COLO829 (cell line): ENCODE measurements at regions not wholly inside any gene's neighbourhood (a gene's known extent, or its start where the extent isn't known, plus 50 kb on each side); places are given as distances from the start of the nearest gene placed in this dataset.
"Not testable (repeated sequence)": the region's sequence is repeated elsewhere in the genome, so short reads cannot be mapped to it uniquely, and the experiment has no call there.

Source experiments
- DNase-seq: peaks from one replicate; pipeline ENCODE4 v3.0.0; 2012; ENCODE audit warnings: low spot score

DNA sequence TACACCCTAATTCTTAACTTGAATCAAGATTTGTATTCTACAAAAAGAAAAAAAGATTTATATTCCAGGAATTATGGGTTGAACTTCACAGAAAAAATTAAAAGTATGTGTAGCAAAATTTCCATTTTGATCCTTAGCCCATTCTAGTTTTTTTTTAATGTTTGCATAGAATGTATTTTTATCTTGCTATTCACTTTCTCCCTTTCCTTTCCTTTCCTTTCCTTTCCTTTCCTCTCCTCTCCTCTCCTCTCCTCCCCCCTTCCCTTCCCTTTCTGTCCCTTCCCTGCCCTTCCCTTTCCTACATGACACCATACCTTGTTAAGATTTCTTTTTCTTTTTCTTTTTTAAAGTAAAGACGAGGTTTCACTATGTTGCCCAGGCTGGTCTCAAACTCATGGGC, 542.5 kb upstream of the PTGER4 start:
- DNase-seq, result no peak

DNA sequence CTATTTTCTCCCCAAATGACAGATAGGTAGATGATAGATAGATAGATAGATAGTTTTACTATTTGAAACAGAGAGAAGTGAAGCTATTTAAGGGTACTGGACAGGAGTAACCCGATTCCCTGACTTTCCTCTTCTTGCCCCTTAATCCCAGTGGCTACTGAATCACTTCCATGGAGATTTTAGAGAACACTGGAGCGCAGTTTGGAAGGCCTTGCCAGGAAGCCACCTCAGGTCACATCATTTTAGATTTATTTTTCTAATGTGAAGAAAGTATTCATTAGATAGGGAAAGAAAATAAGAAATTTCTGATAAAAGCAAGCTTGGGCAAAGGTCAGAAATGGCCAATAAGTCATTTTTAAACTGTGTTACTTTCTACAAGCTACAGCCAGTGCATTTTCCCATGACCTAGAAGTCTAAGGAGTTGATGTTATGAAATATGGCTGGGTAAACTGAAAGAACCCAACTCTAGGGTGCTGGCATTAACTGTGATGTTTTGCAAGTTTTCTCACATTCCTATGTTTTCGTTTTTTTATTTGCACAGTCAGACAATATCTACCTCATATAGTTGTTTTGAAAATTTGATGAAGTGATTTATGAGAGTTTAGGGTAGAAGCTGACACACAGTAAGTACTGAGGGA, 544.7 kb upstream of the PTGER4 start:
- no peak for DNase-seq

DNA sequence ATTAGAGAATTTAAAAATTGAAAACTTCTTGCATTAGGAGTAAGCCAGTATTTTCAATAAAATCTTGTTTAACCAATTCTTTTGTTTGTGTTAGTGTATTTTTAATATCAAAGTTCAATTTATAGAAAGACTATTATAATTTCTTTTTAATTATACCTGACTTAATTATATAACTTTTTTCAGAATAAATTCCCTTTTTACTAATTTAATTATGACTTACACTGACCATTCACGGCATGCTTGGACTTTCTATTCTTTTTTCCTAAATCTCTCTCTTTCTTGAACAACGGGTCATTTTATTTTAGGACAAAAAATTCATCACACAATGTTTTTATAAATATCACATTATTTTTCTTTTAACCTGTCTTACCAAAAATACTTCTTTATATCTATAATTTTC, 555.3 kb upstream of the PTGER4 start:
- DNase-seq, result no peak

DNA sequence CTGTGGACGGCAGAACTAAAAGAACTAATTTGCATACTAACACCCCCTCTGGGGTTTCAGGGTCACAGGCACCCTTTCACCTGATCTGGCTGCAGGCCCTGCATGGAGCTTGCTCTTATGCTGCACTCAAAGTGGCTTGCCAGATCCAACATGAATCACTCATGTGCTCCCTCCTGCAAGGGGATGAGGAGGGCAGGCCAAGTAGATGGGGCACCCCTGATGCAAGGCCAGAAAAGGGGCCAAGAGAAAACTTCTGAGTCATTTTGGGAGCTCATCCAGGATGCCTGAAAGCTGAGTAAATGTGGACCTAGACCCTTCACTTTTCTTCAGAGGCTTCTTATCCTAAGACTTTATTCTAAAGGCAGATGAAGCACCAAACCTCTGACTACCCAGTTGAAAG, 558.5 kb upstream of the PTGER4 start:
- no peak for DNase-seq

DNA sequence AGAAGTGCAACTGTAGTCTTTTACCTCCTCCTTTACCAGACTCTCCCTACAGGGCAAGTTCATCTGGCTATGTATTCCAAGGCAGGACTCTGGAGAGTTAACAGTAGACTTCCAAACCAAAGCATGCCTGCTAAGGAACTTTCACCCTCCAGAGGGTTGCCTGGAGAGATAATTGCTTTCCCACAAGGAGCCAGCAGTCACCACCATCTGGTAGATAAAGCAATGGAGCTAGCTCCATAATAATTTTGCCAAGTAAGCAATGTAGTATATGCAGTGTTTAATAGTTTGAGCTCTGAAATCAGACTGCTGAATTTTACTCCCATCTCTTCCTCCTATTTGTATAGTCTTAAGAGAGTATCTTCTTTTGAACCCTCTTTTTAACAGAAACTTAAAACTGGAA, 566.8 kb upstream of the PTGER4 start:
- no peak for DNase-seq

DNA sequence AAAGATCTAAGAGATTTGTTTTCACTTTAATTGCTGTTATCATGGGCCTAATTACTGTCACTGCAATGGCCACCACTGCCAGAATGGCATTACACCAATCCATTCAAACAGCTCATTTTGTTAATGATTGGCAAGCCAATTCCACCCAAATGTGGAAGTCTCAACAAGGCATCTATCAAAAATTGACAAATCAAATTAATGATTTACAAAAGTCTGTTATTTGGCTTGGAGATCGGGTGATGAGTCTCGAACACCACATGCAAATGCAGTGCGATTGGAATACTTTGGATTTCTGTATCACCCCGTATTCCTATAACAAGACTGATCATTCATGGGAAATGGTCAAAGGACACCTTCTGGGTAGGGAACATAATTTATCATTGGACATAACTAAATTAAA, 568.7 kb upstream of the PTGER4 start:
- not testable (repeated sequence) for DNase-seq

DNA sequence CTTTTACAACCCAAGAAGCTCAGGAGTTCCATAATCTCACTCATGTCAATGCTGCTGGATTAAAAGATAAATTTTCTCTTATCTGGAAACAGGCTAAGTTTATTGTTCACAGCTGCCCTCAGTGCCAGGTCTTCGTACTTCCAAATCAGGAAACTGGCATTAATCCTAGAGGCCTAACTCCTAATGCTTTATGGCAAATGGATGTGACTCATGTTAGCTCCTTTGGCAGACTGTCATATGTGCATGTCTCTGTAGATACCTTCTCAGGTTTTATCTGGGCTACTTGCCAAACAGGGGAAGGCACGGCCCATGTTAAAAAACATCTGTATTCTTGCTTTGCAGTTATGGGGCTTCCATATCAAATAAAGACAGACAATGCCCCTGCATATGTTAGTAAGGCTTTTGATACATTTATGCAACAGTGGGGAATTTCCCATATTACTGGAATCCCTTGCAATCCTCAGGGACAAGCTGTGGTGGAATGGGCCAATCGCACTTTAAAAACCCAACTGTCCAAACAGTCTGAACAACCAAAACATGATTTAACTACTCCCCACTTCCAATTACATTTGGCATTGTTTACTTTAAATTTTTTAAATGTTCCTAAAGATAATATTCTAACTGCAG, 570.8 kb upstream of the PTGER4 start:
- DNase-seq, result not testable (repeated sequence)

DNA sequence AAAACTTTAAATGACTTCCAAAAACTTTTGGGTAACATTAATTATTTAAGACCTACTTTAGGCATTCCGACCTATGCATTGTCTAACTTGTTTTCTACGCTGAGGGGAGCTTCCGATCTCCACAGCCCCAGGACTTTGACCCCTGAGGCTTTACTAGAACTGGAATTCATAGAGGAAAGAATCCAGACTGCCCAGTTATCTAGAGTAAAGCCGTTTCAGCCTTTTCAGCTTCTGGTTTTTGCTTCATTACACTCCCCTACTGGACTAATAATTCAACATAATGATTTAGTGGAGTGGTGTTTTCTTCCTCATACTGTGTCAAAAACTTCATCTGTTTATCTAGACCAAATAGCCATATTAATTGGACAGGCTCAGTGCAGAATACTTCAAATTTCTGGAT, 571.9 kb upstream of the PTGER4 start:
- DNase-seq, result not testable (repeated sequence)

DNA sequence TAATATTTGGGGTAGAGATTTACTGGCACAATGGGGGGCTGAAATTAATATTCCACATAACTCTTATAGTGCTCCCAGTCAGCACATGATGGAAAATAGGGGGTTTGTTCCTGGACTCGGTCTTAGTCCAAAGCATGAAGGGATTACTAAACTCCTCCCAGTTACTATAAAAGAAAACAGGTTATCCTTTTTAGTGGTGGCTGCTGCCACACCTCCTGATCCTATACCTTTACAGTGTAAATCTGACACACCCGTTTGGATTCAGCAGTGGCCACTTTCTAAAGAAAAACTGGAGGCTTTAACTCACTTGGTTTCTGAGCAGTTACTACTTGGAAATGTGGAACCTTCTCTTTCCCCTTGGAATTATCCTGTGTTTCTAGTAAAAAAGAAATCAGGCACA, 572.9 kb upstream of the PTGER4 start:
- DNase-seq, result no peak

DNA sequence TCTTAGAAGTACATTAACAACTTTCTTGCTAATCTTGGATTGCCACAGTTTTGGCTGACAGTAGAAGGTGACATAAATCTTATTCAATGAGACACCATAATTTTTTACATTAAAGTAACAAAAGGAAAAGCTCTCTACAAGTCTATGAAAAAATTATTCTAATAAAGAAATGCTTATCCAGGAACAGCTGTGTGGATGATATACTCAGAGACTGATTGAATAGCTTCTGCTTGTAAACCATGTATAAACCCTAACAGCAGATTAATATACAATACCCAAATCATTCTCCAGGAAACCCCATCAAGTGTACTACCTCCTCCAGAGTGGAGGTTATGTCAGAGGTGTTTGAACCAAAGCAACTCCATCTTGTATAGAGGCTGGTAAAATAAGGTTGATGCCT, 581.4 kb upstream of the PTGER4 start:
- DNase-seq, result no peak

DNA sequence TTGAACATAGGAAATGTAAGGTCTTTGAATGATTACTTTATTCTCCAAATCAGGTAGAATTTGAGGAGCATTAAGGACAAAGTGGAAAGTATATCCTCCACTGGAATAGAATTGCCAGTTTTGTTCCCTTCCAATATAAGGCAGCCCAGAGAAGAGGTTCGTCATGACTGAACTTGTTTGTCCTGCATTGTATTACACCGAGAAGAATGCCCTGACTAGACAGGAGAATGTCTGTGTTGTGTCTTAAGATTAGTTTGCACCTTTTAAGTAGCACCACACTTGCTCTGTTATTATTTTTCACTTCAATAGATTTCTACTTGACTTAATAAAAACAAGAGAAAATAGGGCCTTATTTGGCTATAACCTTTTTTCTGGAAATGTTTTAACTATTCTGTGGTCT, 586.2 kb upstream of the PTGER4 start:
- no peak for DNase-seq

DNA sequence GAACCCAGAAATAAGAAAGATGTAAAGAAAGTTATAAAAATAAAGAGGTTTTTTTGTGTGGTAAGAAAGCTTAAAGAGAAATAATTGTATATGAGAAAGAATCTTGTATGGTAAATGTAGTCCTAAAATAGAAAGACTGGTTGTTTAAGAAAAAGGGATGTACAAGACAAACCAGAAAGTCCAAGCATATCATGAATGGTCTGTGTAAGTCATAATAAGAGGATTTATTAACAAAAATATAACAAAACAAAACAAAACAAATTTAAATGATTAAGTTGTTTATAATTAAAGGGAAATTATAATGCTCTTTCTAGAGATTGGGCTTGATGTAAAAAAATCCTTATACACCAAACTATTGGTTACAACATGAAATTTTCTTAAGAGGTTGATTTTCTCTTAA, 590.4 kb upstream of the PTGER4 start:
- DNase-seq, result no peak

DNA sequence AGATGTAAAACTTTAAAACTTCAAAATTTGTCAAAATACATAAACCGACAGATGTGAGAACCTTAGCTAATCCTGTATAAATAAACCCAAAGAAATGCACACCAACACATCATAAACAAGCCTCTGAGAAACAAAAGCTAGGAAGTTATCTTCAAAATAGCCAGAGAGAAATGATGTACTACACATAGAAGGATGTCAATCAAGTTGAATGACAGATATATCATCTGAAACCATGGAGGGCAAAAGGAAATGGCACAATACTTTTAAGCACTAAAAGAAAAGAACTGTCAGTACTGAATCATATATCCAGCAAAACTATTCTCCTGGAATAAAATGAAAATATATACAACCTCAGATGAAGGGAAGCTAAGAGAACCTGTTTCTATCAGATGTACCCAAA, 595.1 kb upstream of the PTGER4 start:
- DNase-seq, result no peak

DNA sequence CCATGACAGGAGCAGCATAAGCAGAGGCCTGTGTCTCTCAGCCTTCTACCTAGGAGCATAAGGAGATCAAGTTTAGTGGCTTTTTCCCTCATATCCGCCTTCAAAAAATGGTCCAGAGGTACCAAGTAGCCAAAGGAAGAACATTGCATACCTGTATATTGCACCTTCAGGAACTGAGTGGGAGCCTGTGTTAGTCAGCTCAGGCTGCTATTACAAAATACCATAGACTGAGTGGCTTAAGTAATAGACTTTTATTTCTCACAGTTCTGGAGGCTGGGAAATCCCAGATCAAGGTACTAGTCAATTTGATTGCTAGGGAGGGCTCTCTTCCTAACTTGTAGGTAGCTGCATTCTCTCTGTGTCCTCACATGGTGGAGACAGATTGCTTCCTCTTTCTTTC, 597.4 kb upstream of the PTGER4 start:
- no peak for DNase-seq

DNA sequence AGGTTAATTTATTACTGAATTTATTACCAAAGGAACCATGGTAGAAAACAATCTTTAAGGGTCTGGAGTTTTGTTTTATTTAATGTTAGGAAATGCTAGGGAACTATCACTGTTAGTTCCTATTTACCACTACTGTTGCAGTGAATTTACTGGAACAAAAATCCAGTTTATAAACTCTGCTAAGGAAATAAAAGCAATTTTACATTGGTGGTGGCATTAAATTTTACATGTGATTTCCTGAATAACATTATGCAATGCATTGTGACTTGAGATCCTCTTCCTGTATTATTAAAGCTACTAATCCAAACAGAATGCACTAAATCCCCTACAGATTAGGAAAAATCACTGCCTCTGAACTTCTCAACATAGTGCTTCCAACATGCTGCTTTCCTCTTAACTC, 599.5 kb upstream of the PTGER4 start:
- DNase-seq, result no peak

DNA sequence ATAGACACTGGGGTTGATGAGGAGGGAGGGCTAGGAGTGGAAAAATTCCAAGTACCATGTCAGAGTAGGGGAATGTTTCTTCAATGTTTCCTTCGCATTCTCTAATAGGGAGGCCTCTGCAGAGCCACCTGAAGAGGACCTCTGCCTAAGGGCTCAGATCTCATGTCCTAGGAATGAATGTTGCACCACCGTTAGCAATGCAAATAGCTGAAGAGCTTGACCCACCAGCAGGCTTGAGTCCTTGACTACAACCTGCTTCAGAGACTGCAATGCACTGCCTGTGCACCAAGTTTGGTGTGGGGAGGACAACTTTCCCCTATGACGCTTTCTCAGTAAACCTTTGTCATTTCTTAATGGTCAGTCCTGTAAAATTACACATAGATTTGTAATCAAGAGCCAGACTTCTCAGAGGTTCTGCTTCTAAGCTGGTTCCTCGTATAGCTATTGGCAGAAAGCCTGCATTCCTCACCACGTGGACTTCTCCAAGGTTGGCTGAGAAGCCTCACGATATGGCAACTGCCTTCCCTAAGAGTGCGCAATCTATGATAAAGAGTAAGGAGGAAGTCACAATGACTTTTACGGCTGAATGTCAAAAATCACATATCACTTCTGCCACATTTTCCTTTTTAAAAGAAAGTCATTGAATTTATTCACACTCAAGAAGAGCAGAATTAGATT, 600.7 kb upstream of the PTGER4 start:
- no peak for DNase-seq

DNA sequence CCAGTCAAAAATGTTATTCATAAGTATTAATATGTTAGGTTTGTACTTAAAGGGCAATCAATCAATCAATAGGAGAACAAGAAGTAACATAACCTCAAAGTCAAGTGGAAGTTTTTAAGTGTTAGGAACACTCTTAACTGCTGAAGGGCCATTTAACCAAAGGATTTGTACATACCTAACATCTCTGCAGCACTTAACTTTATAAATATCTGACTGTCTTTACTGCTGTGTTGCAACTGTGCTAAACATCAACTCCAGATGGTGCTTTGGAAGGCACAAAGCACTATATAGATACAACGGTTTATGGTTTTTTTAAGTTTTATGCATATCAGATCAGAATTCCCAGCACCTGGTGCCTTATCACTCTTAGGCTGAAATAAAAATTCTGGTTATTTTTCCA, 604.9 kb upstream of the PTGER4 start:
- no peak for DNase-seq

DNA sequence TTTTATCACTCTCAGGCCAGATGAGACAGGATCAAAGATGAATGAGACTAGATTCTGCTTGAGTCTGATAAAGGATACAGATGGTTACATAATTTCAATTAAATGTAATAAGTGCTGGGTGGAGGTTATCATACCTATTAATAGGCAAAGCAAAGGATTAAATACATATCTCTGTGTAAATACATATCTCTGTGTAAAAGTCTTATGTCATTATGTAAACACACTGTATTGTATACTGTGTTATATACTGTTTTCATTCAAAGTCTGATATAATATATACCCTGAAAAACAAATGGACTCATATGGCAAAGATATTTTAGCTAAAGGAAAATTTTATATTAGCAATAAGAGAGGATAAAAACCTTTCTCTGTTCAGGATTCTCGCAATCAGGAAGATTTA, 605.8 kb upstream of the PTGER4 start:
- no peak for DNase-seq

DNA sequence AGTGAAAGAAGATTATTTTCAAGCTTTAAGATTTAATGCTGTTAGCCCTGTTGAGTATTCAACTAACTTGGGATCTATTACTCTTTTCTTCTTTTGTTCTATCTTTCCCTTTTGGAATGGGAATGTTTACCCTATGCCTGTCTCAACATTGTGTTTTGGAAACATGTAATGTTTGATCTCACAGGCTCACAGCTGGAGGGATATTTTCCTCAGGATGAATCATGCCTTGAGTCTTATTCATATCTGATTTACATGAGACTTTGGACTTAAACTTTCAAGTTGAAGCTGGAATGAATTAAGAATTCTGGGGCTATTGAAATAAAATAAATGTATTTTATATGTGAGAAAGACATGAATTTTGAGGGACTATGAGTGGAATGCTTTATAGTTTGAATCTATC, 607.8 kb upstream of the PTGER4 start:
- DNase-seq, result no peak

DNA sequence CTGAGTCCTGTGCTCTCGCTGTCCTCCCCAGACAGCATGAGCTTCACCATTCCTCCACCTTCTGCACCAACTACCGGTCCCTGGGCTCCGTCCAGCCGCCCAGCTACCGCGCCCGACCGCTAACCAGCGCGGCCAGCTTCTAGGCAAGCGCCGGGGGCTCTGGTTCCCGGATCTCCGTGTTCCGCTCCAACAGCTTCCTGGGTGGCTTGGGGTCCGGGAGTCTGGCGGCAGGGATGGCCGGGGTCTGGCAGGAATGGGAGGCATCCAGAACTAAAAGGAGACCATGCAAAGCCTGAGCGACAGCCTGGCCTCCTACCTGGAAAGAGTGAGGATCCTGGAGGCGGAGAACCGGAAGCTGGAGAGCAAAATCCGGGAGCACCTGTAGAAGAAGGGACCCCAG, 613.1 kb upstream of the PTGER4 start:
- no peak for DNase-seq

DNA sequence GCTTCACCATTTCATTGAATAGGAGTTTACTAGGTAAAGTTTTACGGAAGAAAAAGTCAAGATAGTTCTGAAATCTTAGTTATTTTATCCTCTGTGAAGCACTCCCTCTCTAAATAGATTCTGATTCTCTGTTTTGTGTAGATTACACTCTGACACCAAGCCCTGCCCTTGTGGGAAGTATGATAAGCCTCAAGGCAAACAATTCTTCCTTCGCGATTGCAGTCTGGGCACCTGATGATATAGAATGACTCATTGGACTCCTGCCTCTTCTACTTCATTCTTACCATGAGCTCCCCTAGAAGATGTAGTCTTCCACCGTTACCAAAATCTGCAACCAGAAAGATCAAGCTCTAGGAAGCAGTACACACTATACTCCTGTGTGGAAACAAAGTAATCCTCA, 626.9 kb upstream of the PTGER4 start:
- no peak for DNase-seq

DNA sequence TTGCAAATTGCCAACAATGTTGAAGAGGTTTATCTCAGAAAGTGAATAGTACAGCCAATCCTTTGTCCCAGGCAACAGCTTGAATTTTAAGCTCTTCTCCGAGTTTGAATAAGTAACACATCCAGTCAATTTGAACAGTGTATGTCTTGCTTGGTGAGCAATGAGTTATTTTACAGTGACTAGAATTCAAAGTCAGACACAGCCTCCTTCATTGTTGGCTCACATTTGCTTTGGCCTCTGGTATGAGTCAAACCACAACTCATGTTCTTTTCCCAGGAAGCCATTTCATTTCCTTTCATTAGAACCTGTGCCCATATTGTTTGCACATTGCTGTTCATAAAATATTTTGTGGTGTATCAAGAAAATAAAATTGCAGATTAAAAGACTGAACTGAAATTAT, 622.0 kb upstream of the DAB2 start:
- DNase-seq, result peak; percentile 40

DNA sequence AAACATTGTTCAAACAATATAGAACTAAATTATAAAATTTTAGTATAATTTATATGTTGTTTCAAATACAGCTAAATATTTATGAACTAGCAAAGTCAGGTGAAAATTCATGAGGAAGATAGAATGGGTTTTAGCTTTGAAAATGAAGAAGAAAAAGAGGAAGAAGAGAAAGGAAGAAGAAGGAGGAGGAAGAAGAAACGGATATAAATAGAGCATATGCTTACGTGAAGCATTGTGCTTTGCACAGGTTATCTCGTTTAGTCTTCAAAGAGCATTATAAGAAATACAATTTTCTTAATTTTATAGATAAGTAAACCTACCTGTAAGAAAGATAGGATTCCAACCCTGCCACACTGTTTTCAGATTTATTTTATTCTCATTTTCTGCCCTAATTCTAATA, 620.6 kb upstream of the DAB2 start:
- no peak for DNase-seq

DNA sequence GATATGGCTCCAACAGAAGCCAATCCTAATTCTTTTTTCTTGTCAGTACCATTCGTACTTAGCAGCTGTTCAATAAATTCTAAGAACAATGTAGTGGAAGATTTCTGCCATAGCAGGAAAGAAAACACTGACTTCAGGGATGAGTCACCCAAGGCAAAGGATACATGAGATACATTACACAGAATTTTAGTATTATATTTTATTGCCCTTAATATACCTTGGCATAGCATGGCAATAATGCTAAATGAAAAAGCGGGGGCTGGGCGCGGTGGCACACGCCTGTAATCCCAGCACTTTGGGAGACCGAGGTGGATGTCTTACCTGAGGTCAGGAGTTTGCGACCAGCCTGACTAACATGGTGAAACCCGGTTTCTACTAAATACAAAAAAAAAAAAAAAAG, 619.1 kb upstream of the DAB2 start:
- DNase-seq, result no peak
